Activated gamma-delta T cell (primary cell): ENCODE measurements at regions not wholly inside any gene's neighbourhood (a gene's known extent, or its start where the extent isn't known, plus 50 kb on each side); places are given as distances from the start of the nearest gene placed in this dataset.
"Not testable (repeated sequence)": the region's sequence is repeated elsewhere in the genome, so short reads cannot be mapped to it uniquely, and the experiment has no call there.

Experiments used
- DNase-seq: peaks from one replicate; lab custom pipeline; 2025; lab: John Stamatoyannopoulos, UW

GRCh38 chr7:131858611-131859010 lies 302.2 kb upstream of the PODXL start:
- no peak for DNase-seq

- no peak for DNase-seq
Measured at GRCh38 chr7:131849472-131849871, 293.0 kb upstream of the PODXL start.

- DNase-seq: no peak
Measured at GRCh38 chr7:131848033-131848432, 291.6 kb upstream of the PODXL start.

- no peak for DNase-seq
Measured at GRCh38 chr7:131845573-131846314, 289.3 kb upstream of the PODXL start.

- DNase-seq: no peak
Measured at GRCh38 chr7:131844369-131844768, 287.9 kb upstream of the PODXL start.

- no peak for DNase-seq
Measured at GRCh38 chr7:131843898-131844331, 287.5 kb upstream of the PODXL start.

- DNase-seq: no peak
Measured at GRCh38 chr7:131839967-131840690, 283.7 kb upstream of the PODXL start.

GRCh38 chr7:131836733-131837132 lies 280.3 kb upstream of the PODXL start:
- DNase-seq: no peak

GRCh38 chr7:131835141-131835540 lies 278.7 kb upstream of the PODXL start:
- no peak for DNase-seq

- DNase-seq: no peak
Measured at GRCh38 chr7:131830681-131831080, 274.3 kb upstream of the PODXL start.

- DNase-seq: no peak
Measured at GRCh38 chr7:131829947-131830558, 273.6 kb upstream of the PODXL start.

GRCh38 chr7:131827421-131827820 lies 271.0 kb upstream of the PODXL start:
- no peak for DNase-seq

- DNase-seq: no peak
Measured at GRCh38 chr7:131826960-131827359, 270.5 kb upstream of the PODXL start.

GRCh38 chr7:131823961-131824440 lies 267.6 kb upstream of the PODXL start:
- DNase-seq: not testable (repeated sequence)

GRCh38 chr7:131819891-131820290 lies 263.5 kb upstream of the PODXL start:
- no peak for DNase-seq

GRCh38 chr7:131816391-131817007 lies 260.1 kb upstream of the PODXL start:
- no peak for DNase-seq

GRCh38 chr7:131808736-131809135 lies 252.3 kb upstream of the PODXL start:
- DNase-seq: no peak

GRCh38 chr7:131808156-131808555 lies 251.7 kb upstream of the PODXL start:
- not testable (repeated sequence) for DNase-seq

- DNase-seq: no peak
Measured at GRCh38 chr7:131803816-131804215, 247.4 kb upstream of the PODXL start.

- no peak for DNase-seq
Measured at GRCh38 chr7:131802195-131802864, 245.9 kb upstream of the PODXL start.

GRCh38 chr7:131800531-131800930 lies 244.1 kb upstream of the PODXL start:
- DNase-seq: no peak

GRCh38 chr7:131800008-131800407 lies 243.6 kb upstream of the PODXL start:
- DNase-seq: no peak
